ENCODE measurements at regions not wholly inside any gene's neighbourhood (a gene's known extent, or its start where the extent isn't known, plus 50 kb on each side); places are given as distances from the start of the nearest gene placed in this dataset.

DNA sequence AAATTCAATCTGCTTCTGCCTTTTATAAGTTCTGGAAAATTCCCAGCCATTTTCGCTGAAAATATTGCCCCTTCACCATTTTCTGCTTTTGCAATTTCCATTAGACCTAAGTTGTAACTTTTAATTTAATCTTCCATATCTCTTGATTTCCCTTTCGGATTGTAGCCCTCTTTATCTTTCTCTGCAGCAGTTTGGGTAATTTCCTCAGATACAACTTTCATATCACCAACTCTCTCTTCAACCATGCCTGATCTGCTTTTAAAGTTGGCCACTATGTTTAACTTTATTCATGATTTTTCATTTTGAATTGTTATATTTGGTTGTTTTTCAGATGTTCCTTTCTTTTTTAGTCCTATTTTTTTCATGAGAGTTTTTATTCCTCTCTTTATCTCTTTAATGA, 157.0 kb upstream of the VLDLR start:
- TF ChIP-seq RAD21 (IDR thresholded peaks at IDR 0.05; ENCODE audit: low read depth) (no peak), FOXM1 (IDR thresholded peaks at IDR 0.05; ENCODE audit: borderline replicate concordance, low read depth) (no peak), CREB1 (IDR thresholded peaks at IDR 0.05; ENCODE audit: low read depth) (no peak), NFIC (IDR thresholded peaks at IDR 0.05) (no peak)

DNA sequence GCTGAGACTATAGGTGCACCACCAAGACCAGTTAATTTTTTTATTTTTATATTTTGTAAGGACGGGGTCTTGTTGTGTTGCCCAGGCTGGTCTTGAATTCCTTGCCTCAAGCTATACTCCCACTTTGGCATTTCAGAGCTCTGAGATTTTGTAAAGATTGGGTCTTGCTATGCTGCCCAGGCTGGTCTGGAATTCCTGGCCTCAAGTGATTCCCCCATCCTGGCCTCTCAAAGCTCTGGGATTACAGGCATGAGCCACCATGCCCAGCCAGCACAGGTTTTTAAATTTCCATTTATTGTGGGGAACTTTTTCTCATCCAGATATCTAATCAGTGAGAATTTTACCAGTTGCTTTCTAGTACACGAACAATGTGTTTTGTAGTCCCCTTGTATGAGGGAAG, 156.1 kb upstream of the VLDLR start:
- no peak for TF ChIP-seq TAF1 (IDR thresholded peaks at IDR 0.05; ENCODE audit: low read depth)
- TF ChIP-seq EGR1 (IDR thresholded peaks at IDR 0.05), result no peak
- no peak for TF ChIP-seq TCF12 (IDR thresholded peaks at IDR 0.05; ENCODE audit: low read depth)
- TF ChIP-seq CREB1 (IDR thresholded peaks at IDR 0.05; ENCODE audit: low read depth), result no peak
- no peak for TF ChIP-seq MAX (IDR thresholded peaks at IDR 0.05)
- no peak for TF ChIP-seq CEBPB (IDR thresholded peaks at IDR 0.05)
- no peak for TF ChIP-seq RAD21 (IDR thresholded peaks at IDR 0.05; ENCODE audit: low read depth)
- TF ChIP-seq REST (IDR thresholded peaks at IDR 0.05; ENCODE audit: low read depth), result no peak
- TF ChIP-seq TEAD4 (IDR thresholded peaks at IDR 0.05), result no peak
- TF ChIP-seq ZBTB7A (IDR thresholded peaks at IDR 0.05; ENCODE audit: low read depth), result no peak
- no peak for TF ChIP-seq EP300 (IDR thresholded peaks at IDR 0.05; ENCODE audit: borderline replicate concordance)
- no peak for TF ChIP-seq USF1 (IDR thresholded peaks at IDR 0.05)
- TF ChIP-seq YY1 (IDR thresholded peaks at IDR 0.05; ENCODE audit: low read depth), result no peak
- TF ChIP-seq NFIC (IDR thresholded peaks at IDR 0.05), result no peak
- TF ChIP-seq FOXM1 (IDR thresholded peaks at IDR 0.05; ENCODE audit: borderline replicate concordance, low read depth), result no peak

GRCh38 chr9:2465921-2466460, 155.6 kb upstream of the VLDLR start:
- no peak for TF ChIP-seq USF1 (IDR thresholded peaks at IDR 0.05)
- no peak for TF ChIP-seq EP300 (IDR thresholded peaks at IDR 0.05; ENCODE audit: borderline replicate concordance)
- no peak for TF ChIP-seq RAD21 (IDR thresholded peaks at IDR 0.05; ENCODE audit: low read depth)
- no peak for TF ChIP-seq FOXM1 (IDR thresholded peaks at IDR 0.05; ENCODE audit: borderline replicate concordance, low read depth)
- TF ChIP-seq MAX (IDR thresholded peaks at IDR 0.05), result no peak
- no peak for TF ChIP-seq EGR1 (IDR thresholded peaks at IDR 0.05)
- TF ChIP-seq YY1 (IDR thresholded peaks at IDR 0.05; ENCODE audit: low read depth), result no peak
- no peak for TF ChIP-seq TCF12 (IDR thresholded peaks at IDR 0.05; ENCODE audit: low read depth)
- no peak for TF ChIP-seq CREB1 (IDR thresholded peaks at IDR 0.05; ENCODE audit: low read depth)
- TF ChIP-seq TAF1 (IDR thresholded peaks at IDR 0.05; ENCODE audit: low read depth), result no peak
- no peak for TF ChIP-seq ZBTB7A (IDR thresholded peaks at IDR 0.05; ENCODE audit: low read depth)
- TF ChIP-seq CEBPB (IDR thresholded peaks at IDR 0.05), result no peak
- TF ChIP-seq REST (IDR thresholded peaks at IDR 0.05; ENCODE audit: low read depth), result no peak

DNA sequence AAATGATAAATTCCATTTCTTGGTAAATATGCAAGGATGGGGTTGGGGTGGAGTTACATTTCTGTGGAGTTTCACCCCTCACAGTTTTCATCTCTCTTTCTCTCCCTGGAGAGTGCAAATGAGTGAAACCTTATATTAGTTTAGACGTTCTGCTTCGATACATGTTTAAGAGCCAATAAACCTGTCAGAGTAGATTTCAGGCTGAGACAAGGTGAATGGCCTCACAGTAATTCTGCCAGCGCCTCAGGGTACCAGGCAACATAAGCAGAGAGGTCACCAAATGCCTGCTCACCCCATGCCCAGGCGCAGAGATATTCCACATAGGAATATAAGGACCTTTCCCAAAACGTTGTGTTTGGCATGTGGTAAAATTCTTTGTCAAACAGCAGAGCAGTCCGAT, 154.9 kb upstream of the VLDLR start:
- TF ChIP-seq NFIC (IDR thresholded peaks at IDR 0.05) (no peak), EP300 (IDR thresholded peaks at IDR 0.05; ENCODE audit: borderline replicate concordance) (no peak), TEAD4 (IDR thresholded peaks at IDR 0.05) (no peak), CREB1 (IDR thresholded peaks at IDR 0.05; ENCODE audit: low read depth) (no peak), REST (IDR thresholded peaks at IDR 0.05; ENCODE audit: low read depth) (no peak)

- peak; percentile 62 for TF ChIP-seq RAD21 (IDR thresholded peaks at IDR 0.05; ENCODE audit: low read depth)
- TF ChIP-seq NFIC (IDR thresholded peaks at IDR 0.05), result no peak
- no peak for TF ChIP-seq ZBTB7A (IDR thresholded peaks at IDR 0.05; ENCODE audit: low read depth)
- no peak for TF ChIP-seq EP300 (IDR thresholded peaks at IDR 0.05; ENCODE audit: borderline replicate concordance)
- TF ChIP-seq YY1 (IDR thresholded peaks at IDR 0.05; ENCODE audit: low read depth), result no peak
- no peak for TF ChIP-seq TEAD4 (IDR thresholded peaks at IDR 0.05)
- TF ChIP-seq EGR1 (IDR thresholded peaks at IDR 0.05), result no peak
- no peak for TF ChIP-seq CREB1 (IDR thresholded peaks at IDR 0.05; ENCODE audit: low read depth)
Observed at GRCh38 chr9:2469681-2470221, 151.8 kb upstream of the VLDLR start.
